ENCODE measurements at regions not wholly inside any gene's neighbourhood (a gene's known extent, or its start where the extent isn't known, plus 50 kb on each side); places are given as distances from the start of the nearest gene placed in this dataset.

GRCh38 chr5:104139840-104140239 lies 577.3 kb upstream of the NUDT12 start:
- TF ChIP-seq, protein P1, sequence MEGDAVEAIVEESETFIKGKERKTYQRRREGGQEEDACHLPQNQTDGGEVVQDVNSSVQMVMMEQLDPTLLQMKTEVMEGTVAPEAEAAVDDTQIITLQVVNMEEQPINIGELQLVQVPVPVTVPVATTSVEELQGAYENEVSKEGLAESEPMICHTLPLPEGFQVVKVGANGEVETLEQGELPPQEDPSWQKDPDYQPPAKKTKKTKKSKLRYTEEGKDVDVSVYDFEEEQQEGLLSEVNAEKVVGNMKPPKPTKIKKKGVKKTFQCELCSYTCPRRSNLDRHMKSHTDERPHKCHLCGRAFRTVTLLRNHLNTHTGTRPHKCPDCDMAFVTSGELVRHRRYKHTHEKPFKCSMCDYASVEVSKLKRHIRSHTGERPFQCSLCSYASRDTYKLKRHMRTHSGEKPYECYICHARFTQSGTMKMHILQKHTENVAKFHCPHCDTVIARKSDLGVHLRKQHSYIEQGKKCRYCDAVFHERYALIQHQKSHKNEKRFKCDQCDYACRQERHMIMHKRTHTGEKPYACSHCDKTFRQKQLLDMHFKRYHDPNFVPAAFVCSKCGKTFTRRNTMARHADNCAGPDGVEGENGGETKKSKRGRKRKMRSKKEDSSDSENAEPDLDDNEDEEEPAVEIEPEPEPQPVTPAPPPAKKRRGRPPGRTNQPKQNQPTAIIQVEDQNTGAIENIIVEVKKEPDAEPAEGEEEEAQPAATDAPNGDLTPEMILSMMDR (IDR thresholded peaks at IDR 0.05; ENCODE audit: unreplicated experiment): no peak

GRCh38 chr5:104130320-104130719 lies 567.7 kb upstream of the NUDT12 start:
- intact Hi-C loops (cut with micrococcal nuclease): no loop called here
- no TSS peak for BruUV-seq (replicated peaks)
- Mint-ChIP-seq H3K4me3 (ENCODE audit: unreplicated experiment) (no peak overlapping the region), H3K27me3 (ENCODE audit: insufficient read depth, unreplicated experiment) (no peaks in the 10 kb centered on the region), H3K9me3 (ENCODE audit: unreplicated experiment) (peaks cover 17% of the 10 kb centered on the region), H3K36me3 (ENCODE audit: insufficient read depth, unreplicated experiment) (no peaks in the 10 kb centered on the region), H3K4me1 (ENCODE audit: insufficient read depth, unreplicated experiment) (no peaks in the 10 kb centered on the region), H3K27ac (ENCODE audit: low read depth, unreplicated experiment) (no peak overlapping the region)
- TF ChIP-seq, protein P1 (IDR thresholded peaks at IDR 0.05; ENCODE audit: unreplicated experiment): no peak
- CTCF ChIA-PET: no interaction called here
- POLR2A ChIA-PET: no interaction called here
- DNase-seq (ENCODE audit: unreplicated experiment): no peak

More at GRCh38 chr5:104139840-104140239, 577.3 kb upstream of the NUDT12 start:
- DNase-seq (ENCODE audit: unreplicated experiment): no peak
- intact Hi-C loops (cut with micrococcal nuclease): no loop called here
- Mint-ChIP-seq H3K27me3 (ENCODE audit: insufficient read depth, unreplicated experiment) (no peaks in the 10 kb centered on the region), H3K9me3 (ENCODE audit: unreplicated experiment) (no peaks in the 10 kb centered on the region), H3K4me3 (ENCODE audit: unreplicated experiment) (no peak overlapping the region), H3K4me1 (ENCODE audit: insufficient read depth, unreplicated experiment) (no peaks in the 10 kb centered on the region), H3K27ac (ENCODE audit: low read depth, unreplicated experiment) (no peak overlapping the region), H3K36me3 (ENCODE audit: insufficient read depth, unreplicated experiment) (no peaks in the 10 kb centered on the region)
- no TSS peak for BruUV-seq (replicated peaks)
- CTCF ChIA-PET: no interaction called here
- POLR2A ChIA-PET: interaction anchor here (0.5 kb wide), 1 partner anchor 347 kb away, joined by 3 read pairs; no protein-coding TSS in a partner anchor

- no TSS peak for BruUV-seq (replicated peaks)
- no peaks in the 10 kb centered on the region for H3K4me1 Mint-ChIP-seq (ENCODE audit: insufficient read depth, unreplicated experiment)
- TF ChIP-seq, protein P1 (IDR thresholded peaks at IDR 0.05; ENCODE audit: unreplicated experiment): no peak
- intact Hi-C loops (cut with micrococcal nuclease): no loop called here
- ChIA-PET POLR2A (interaction anchor here (1.1 kb wide), 1 partner anchor 9 kb away, joined by 4 read pairs; no protein-coding TSS in a partner anchor), CTCF (interaction anchor here (0.5 to 0.6 kb wide), 2 partner anchors 137 to 186 kb away, joined by 3 read pairs; no protein-coding TSS in a partner anchor)
- no peaks in the 10 kb centered on the region for H3K27me3 Mint-ChIP-seq (ENCODE audit: insufficient read depth, unreplicated experiment)
- H3K9me3 Mint-ChIP-seq (ENCODE audit: unreplicated experiment): peaks cover 12% of the 10 kb centered on the region
- no peak overlapping the region for H3K27ac Mint-ChIP-seq (ENCODE audit: low read depth, unreplicated experiment)
- H3K4me3 Mint-ChIP-seq (ENCODE audit: unreplicated experiment): no peak overlapping the region
- no peaks in the 10 kb centered on the region for H3K36me3 Mint-ChIP-seq (ENCODE audit: insufficient read depth, unreplicated experiment)
- no peak for DNase-seq (ENCODE audit: unreplicated experiment)
Observed at GRCh38 chr5:104128348-104128747, 565.8 kb upstream of the NUDT12 start.

- intact Hi-C loops (cut with micrococcal nuclease): no loop called here
- Mint-ChIP-seq H3K27ac (ENCODE audit: low read depth, unreplicated experiment) (no peak overlapping the region), H3K27me3 (ENCODE audit: insufficient read depth, unreplicated experiment) (no peaks in the 10 kb centered on the region), H3K9me3 (ENCODE audit: unreplicated experiment) (peaks cover 9% of the 10 kb centered on the region), H3K36me3 (ENCODE audit: insufficient read depth, unreplicated experiment) (no peaks in the 10 kb centered on the region), H3K4me3 (ENCODE audit: unreplicated experiment) (no peak overlapping the region), H3K4me1 (ENCODE audit: insufficient read depth, unreplicated experiment) (no peaks in the 10 kb centered on the region)
- DNase-seq (ENCODE audit: unreplicated experiment): no peak
- BruUV-seq (replicated peaks): no TSS peak
- ChIA-PET CTCF (no interaction called here), POLR2A (interaction anchor here (1.1 kb wide), 1 partner anchor 10 kb away, joined by 4 read pairs; no protein-coding TSS in a partner anchor)
- TF ChIP-seq, protein P1 (IDR thresholded peaks at IDR 0.05; ENCODE audit: unreplicated experiment): no peak
Observed at GRCh38 chr5:104126980-104127379, 564.4 kb upstream of the NUDT12 start.

Data from MCF 10A (cell line).